Gastroesophageal sphincter (tissue), 4 donors: ENCODE measurements at regions not wholly inside any gene's neighbourhood (a gene's known extent, or its start where the extent isn't known, plus 50 kb on each side); places are given as distances from the start of the nearest gene placed in this dataset.

Experiments used
- ATAC-seq: fragments of 150-250 bp; one replicate; pipeline ENCODE4 v1.9.1; 2016; ENCODE audit warnings: mild to moderate bottlenecking, moderate library complexity
- H3K27ac ChIP-seq, 4 donors: fragments of 200-600 bp; sonication (generic) in 3 of 4; 1 replicate in 3 of 4; 2 replicates in 1 of 4; pipeline ENCODE4 v1.5.1; 2016 to 2019
- H3K27me3 ChIP-seq: fragments of 200-600 bp; sonication (generic); one replicate; pipeline ENCODE4 v1.5.1; 2019
- H3K36me3 ChIP-seq, 2 donors: fragments of 200-600 bp; sonication (generic); one replicate each; pipeline ENCODE4 v1.5.1; 2019; ENCODE audit warnings: control low read depth in 1 of 2
- H3K4me1 ChIP-seq, 3 donors: fragments of 200-600 bp; sonication (generic); 1 replicate in 2 of 3; 2 replicates in 1 of 3; pipeline ENCODE4 v1.5.1; 2016 to 2019; ENCODE audit warnings: control low read depth in 2 of 3
- H3K4me3 ChIP-seq, 2 donors: fragments of 200-600 bp; sonication (generic); one replicate each; pipeline ENCODE4 v1.5.1; 2019; ENCODE audit warnings: mild to moderate bottlenecking in 1 of 2, moderate library complexity in 1 of 2
- H3K9me3 ChIP-seq, 3 donors: fragments of 200-600 bp; sonication (generic); one replicate each; pipeline ENCODE4 v1.5.1; 2017 to 2019; ENCODE audit warnings: control low read depth in 2 of 3
- EP300 ChIP-seq: sonication (generic); formaldehyde crosslinking; IDR thresholded peaks from one replicate; pipeline ENCODE4 v1.6.1; 2017; ENCODE audit warnings: antibody characterized with exemption, mild to moderate bottlenecking
- POLR2A ChIP-seq, 2 donors: fragments of 450-650 bp; IDR thresholded peaks; one replicate each; pipeline ENCODE4 v1.6.1; 2017; ENCODE audit warnings: antibody characterized with exemption in 2 of 2, mild to moderate bottlenecking in 2 of 2, moderate library complexity in 1 of 2
- POLR2AphosphoS5 ChIP-seq: sonication (generic); formaldehyde crosslinking; IDR thresholded peaks from one replicate; pipeline ENCODE4 v1.6.1; 2017; ENCODE audit warnings: antibody characterized with exemption
- WGBS, 2 donors: methylation state at CpG; one replicate each; pipeline ENCODE4 v1.1.5; 2018; ENCODE audit warnings: low coverage in 1 of 2; 5-methylcytosine and 5-hydroxymethylcytosine counted together
- TF ChIP-seq, protein P1 (sequence below), 4 experiments: fragments of 200-600 bp in 2 of 4; fragments of 450-650 bp in 2 of 4; sonication (generic) in 1 of 4; IDR thresholded peaks; one replicate each; pipeline ENCODE4 v1.5.1; 2017 to 2019; ENCODE audit warnings: antibody characterized with exemption in 4 of 4, mild to moderate bottlenecking in 2 of 4, moderate library complexity in 2 of 4

GRCh38 chr15:70427167-70428120, 329.7 kb upstream of the TLE3 start:
- 67 to 73% methylated on average over 4 to 7 of the region's 11 CpGs for WGBS, 2 donors
- H3K27ac ChIP-seq = no peak overlapping the region
- ATAC-seq = no peak
- TF ChIP-seq, protein P1, sequence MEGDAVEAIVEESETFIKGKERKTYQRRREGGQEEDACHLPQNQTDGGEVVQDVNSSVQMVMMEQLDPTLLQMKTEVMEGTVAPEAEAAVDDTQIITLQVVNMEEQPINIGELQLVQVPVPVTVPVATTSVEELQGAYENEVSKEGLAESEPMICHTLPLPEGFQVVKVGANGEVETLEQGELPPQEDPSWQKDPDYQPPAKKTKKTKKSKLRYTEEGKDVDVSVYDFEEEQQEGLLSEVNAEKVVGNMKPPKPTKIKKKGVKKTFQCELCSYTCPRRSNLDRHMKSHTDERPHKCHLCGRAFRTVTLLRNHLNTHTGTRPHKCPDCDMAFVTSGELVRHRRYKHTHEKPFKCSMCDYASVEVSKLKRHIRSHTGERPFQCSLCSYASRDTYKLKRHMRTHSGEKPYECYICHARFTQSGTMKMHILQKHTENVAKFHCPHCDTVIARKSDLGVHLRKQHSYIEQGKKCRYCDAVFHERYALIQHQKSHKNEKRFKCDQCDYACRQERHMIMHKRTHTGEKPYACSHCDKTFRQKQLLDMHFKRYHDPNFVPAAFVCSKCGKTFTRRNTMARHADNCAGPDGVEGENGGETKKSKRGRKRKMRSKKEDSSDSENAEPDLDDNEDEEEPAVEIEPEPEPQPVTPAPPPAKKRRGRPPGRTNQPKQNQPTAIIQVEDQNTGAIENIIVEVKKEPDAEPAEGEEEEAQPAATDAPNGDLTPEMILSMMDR (IDR thresholded peaks at IDR 0.05) = no peak
- TF ChIP-seq POLR2AphosphoS5 (no peak), POLR2A (IDR thresholded peaks at IDR 0.05) (no peak), EP300 (no peak)
- H3K36me3 ChIP-seq = no peaks in the 10 kb centered on the region
- no peak overlapping the region for H3K4me3 ChIP-seq
- H3K27me3 ChIP-seq = peaks cover 10% of the 10 kb centered on the region
- H3K9me3 ChIP-seq = peaks cover 0 to 8% (median 0%) of the 10 kb centered on the region in 3 donors
- no peaks in the 10 kb centered on the region for H3K4me1 ChIP-seq

- H3K9me3 ChIP-seq = peaks cover 0 to 8% (median 0%) of the 10 kb centered on the region in 3 donors
- no peaks in the 10 kb centered on the region for H3K4me1 ChIP-seq
- no peak overlapping the region for H3K4me3 ChIP-seq
- H3K27ac ChIP-seq = no peak overlapping the region
- WGBS, 2 donors = 60 to 68% methylated on average over 3 to 9 of the region's 17 CpGs
- no peak for ATAC-seq
- TF ChIP-seq EP300 = no peak
- no peak for TF ChIP-seq POLR2AphosphoS5
- TF ChIP-seq, protein P1 (IDR thresholded peaks at IDR 0.05) = no peak
- no peak for TF ChIP-seq POLR2A (IDR thresholded peaks at IDR 0.05)
- H3K27me3 ChIP-seq = peaks cover 10% of the 10 kb centered on the region
- no peaks in the 10 kb centered on the region for H3K36me3 ChIP-seq
Observed at GRCh38 chr15:70426096-70426821, 328.5 kb upstream of the TLE3 start.

DNA sequence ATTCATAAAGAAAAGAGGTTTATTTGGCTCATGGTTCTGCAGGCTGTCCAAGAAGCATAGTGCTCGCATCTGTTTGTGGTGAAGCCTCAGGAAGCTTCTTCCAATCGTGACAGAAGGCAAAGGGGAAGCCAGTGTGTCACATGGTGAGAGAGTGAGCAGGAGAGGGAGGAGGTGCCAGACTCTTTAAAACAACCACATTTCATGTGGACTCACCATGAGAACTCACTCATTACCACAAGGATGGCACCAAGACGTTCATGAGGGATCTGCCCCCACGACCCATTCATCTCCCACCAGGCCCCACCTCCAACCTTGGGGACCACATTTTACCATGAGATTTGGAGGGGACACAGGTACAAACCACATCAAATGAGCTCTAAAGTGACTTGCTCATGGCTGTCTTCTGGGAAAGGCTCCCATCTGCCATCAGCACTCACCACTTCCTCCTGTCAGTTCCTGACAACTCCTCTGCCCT, 327.3 kb upstream of the TLE3 start:
- Histone ChIP-seq H3K4me3 (no peak overlapping the region), H3K4me1 (no peaks in the 10 kb centered on the region), H3K27me3 (peaks cover 12% of the 10 kb centered on the region), H3K36me3 (no peaks in the 10 kb centered on the region), H3K27ac (no peak overlapping the region), H3K9me3 (peaks cover 0 to 8% (median 0%) of the 10 kb centered on the region in 3 donors)
- TF ChIP-seq, protein P1 (IDR thresholded peaks at IDR 0.05) = no peak
- TF ChIP-seq POLR2A (IDR thresholded peaks at IDR 0.05) (no peak), EP300 (no peak), POLR2AphosphoS5 (no peak)
- ATAC-seq = no peak
- 73 to 83% methylated on average over 3 of the region's 4 CpGs for WGBS, 2 donors

DNA sequence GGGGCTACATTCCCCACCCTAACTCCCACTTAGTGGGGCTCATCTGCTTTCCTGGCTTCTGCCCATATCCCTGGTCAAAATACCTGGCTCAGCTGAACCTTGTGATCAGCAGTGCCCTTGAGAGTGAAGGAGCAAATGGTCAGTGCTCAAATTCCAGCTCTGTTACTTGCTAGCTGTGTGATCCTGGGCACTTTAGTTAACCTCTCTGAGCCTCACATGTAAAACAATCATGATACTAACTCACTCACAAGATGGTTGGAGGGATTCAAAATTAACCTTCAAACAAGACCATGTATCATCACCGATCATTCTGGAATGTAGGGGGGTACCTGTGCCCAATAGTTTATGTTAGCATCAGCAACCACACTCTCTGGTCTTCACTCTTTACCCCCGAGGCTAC, 325.6 kb upstream of the TLE3 start:
- ATAC-seq = no peak
- TF ChIP-seq EP300 (no peak), POLR2A (IDR thresholded peaks at IDR 0.05) (no peak), POLR2AphosphoS5 (no peak)
- TF ChIP-seq, protein P1 (IDR thresholded peaks at IDR 0.05) = no peak
- Histone ChIP-seq H3K36me3 (no peaks in the 10 kb centered on the region), H3K9me3 (no peaks in the 10 kb centered on the region), H3K4me3 (no peak overlapping the region), H3K4me1 (no peaks in the 10 kb centered on the region), H3K27me3 (peaks cover 23% of the 10 kb centered on the region), H3K27ac (no peak overlapping the region)
- WGBS, 2 donors = no CpG with 5 or more reads among the region's 2 CpGs
